GM12864 (cell line): ENCODE measurements at regions not wholly inside any gene's neighbourhood (a gene's known extent, or its start where the extent isn't known, plus 50 kb on each side); places are given as distances from the start of the nearest gene placed in this dataset.

ENCODE experiments used
- DNase-seq: peaks from one replicate; pipeline ENCODE4 v3.0.0-alpha.2; 2011; ENCODE audit warnings: low read depth
- H3K4me3 ChIP-seq: 2 replicates; pipeline ENCODE4 v1.5.1; 2011; ENCODE audit warnings: mild to moderate bottlenecking, low read depth, low read length, control low read depth
- CTCF ChIP-seq: IDR thresholded peaks from 2 replicates; pipeline ENCODE4 v1.5.1; 2011; ENCODE audit warnings: low read depth, mild to moderate bottlenecking, moderate library complexity, low read length, control low read depth, inconsistent platforms; ENCODE audit errors: missing control alignments

DNA sequence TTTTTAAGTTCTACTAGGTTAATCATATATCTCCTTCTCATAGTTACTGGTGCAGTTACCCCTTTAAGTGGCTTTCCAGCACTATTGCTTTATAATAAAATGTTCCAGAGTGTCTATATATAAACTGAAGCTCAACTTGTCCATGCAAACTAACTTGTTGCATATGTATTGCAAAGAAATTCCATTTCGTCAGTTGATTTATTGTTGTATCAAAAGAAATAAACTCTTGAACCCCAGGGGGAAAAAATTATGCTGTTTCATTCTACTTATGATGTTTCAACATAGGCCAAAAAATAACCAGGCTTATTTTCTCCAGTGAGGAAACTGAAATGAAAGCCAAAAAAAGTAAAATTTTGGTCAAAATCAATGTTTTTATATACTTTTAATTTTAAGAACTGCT, 491.9 kb downstream of the NR4A2 start:
- H3K4me3 ChIP-seq, result no peak overlapping the region
- DNase-seq, result no peak
- TF ChIP-seq CTCF, result no peak

GRCh38 chr2:155839991-155840390, 492.5 kb downstream of the NR4A2 start:
- no peak overlapping the region for H3K4me3 ChIP-seq
- no peak for DNase-seq
- no peak for TF ChIP-seq CTCF

DNA sequence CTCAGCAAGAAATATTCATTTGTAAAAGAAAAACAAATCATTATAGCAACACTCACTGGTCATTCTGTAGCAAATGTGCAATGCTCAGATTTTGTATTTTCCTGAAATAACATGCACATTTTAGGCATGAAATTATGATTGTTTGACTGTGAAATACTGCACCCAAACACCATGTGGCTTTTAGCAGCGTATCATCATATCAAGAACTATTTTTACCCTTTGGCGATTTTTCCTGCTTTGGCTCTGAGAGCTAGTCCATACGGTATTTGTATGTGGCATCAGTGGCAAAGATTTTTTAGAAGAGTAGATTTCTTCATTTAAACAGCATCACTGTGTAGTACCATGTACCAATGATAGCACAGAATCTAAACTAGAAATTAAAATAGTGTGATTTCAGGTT, 493.1 kb downstream of the NR4A2 start:
- DNase-seq, result no peak
- no peak overlapping the region for H3K4me3 ChIP-seq
- TF ChIP-seq CTCF, result no peak

- no peak overlapping the region for H3K4me3 ChIP-seq
- no peak for TF ChIP-seq CTCF
- DNase-seq, result no peak
Measured at GRCh38 chr2:155836439-155836838, 496.1 kb downstream of the NR4A2 start.

- no peak for TF ChIP-seq CTCF
Measured at GRCh38 chr2:155830817-155831579, 501.5 kb downstream of the NR4A2 start.

GRCh38 chr2:155830351-155830750, 502.2 kb downstream of the NR4A2 start:
- H3K4me3 ChIP-seq, result no peak overlapping the region
- DNase-seq, result no peak
- no peak for TF ChIP-seq CTCF

More at GRCh38 chr2:155830817-155831579, 501.5 kb downstream of the NR4A2 start:
- no peak overlapping the region for H3K4me3 ChIP-seq
- DNase-seq, result no peak

DNA sequence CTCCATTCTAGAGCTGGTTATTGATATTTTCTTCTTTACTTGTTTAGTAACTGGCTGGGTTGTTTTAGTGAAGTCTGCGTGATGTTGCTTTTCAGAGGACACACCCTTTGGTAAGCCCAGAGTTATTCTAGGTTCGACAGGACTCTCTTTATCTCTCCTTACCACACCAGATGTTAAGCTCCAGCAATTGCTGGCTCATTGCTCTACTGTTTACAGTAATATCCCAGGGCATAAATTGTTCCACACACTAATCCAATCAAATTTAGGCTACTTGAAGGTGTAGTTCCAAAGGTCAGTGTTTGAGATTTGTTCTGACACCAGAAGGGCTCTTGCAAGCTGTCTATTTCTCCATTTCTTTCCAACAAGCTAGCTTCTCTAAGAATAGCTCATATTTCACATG, 506.6 kb downstream of the NR4A2 start:
- DNase-seq, result no peak
- no peak overlapping the region for H3K4me3 ChIP-seq
- no peak for TF ChIP-seq CTCF
